HG03135 (cell line): ENCODE measurements at regions not wholly inside any gene's neighbourhood (a gene's known extent, or its start where the extent isn't known, plus 50 kb on each side); places are given as distances from the start of the nearest gene placed in this dataset.
"Not testable (repeated sequence)": the region's sequence is repeated elsewhere in the genome, so short reads cannot be mapped to it uniquely, and the experiment has no call there.

Experiments
- ATAC-seq: cut with Tn5 transposase; IDR thresholded peaks from one replicate; pipeline ENCODE4 v1.9.1; 2021; ENCODE audit warnings: mild to moderate bottlenecking, moderate library complexity; ENCODE audit not compliant: unreplicated experiment

- ATAC-seq: not testable (repeated sequence)
These were observed 422.0 kb upstream of the DPH6 start for GRCh38 chr15:35967968-35968367.

- no peak for ATAC-seq
These were observed 427.1 kb upstream of the DPH6 start for GRCh38 chr15:35973029-35973428.

GRCh38 chr15:35974052-35974451 lies 428.1 kb upstream of the DPH6 start:
- no peak for ATAC-seq

- ATAC-seq: no peak
These were observed 430.0 kb upstream of the DPH6 start for GRCh38 chr15:35975941-35976340.

- ATAC-seq: no peak
These were observed 433.6 kb upstream of the DPH6 start for GRCh38 chr15:35979608-35980007.

GRCh38 chr15:35980719-35981118 lies 434.8 kb upstream of the DPH6 start:
- ATAC-seq: no peak

GRCh38 chr15:35986191-35986721 lies 440.3 kb upstream of the DPH6 start:
- no peak for ATAC-seq

- no peak for ATAC-seq
These were observed 441.1 kb upstream of the DPH6 start for GRCh38 chr15:35987056-35987455.

GRCh38 chr15:35991386-35991785 lies 445.4 kb upstream of the DPH6 start:
- ATAC-seq: no peak

- ATAC-seq: no peak
These were observed 446.8 kb upstream of the DPH6 start for GRCh38 chr15:35992791-35993190.

- no peak for ATAC-seq
These were observed 447.2 kb upstream of the DPH6 start for GRCh38 chr15:35993196-35993595.

- ATAC-seq: no peak
These were observed 448.9 kb upstream of the DPH6 start for GRCh38 chr15:35994876-35995275.

GRCh38 chr15:35998663-35999602 lies 453.0 kb upstream of the DPH6 start:
- no peak for ATAC-seq

- ATAC-seq: no peak
These were observed 459.0 kb upstream of the DPH6 start for GRCh38 chr15:36004891-36005490.

- ATAC-seq: no peak
These were observed 459.6 kb upstream of the DPH6 start for GRCh38 chr15:36005542-36005941.

- ATAC-seq: no peak
These were observed 461.7 kb upstream of the DPH6 start for GRCh38 chr15:36007699-36008098.

GRCh38 chr15:36008719-36009118 lies 462.8 kb upstream of the DPH6 start:
- ATAC-seq: no peak

- ATAC-seq: no peak
These were observed 478.2 kb upstream of the DPH6 start for GRCh38 chr15:36024031-36024688.

- no peak for ATAC-seq
These were observed 480.8 kb upstream of the DPH6 start for GRCh38 chr15:36026627-36027283.

GRCh38 chr15:36029606-36030210 lies 483.7 kb upstream of the DPH6 start:
- ATAC-seq: no peak
